GM19455 (cell line): ENCODE measurements at regions not wholly inside any gene's neighbourhood (a gene's known extent, or its start where the extent isn't known, plus 50 kb on each side); places are given as distances from the start of the nearest gene placed in this dataset.

Experiments used
- ATAC-seq: cut with Tn5 transposase; IDR thresholded peaks from one replicate; pipeline ENCODE4 v1.9.1; 2021; ENCODE audit not compliant: unreplicated experiment

GRCh38 chr13:84917252-84917878 lies 881.9 kb downstream of the SLITRK6 start:
- no peak for ATAC-seq

- no peak for ATAC-seq
Observed at GRCh38 chr13:84912720-84913119, 886.5 kb downstream of the SLITRK6 start.

GRCh38 chr13:84910423-84910822 lies 888.8 kb downstream of the SLITRK6 start:
- no peak for ATAC-seq

- no peak for ATAC-seq
Observed at GRCh38 chr13:84903391-84903790, 895.8 kb downstream of the SLITRK6 start.

GRCh38 chr13:84902243-84902642 lies 897.0 kb downstream of the SLITRK6 start:
- ATAC-seq, result no peak

- no peak for ATAC-seq
Observed at GRCh38 chr13:84896128-84896527, 903.1 kb downstream of the SLITRK6 start.

GRCh38 chr13:84894749-84895148 lies 904.5 kb downstream of the SLITRK6 start:
- no peak for ATAC-seq

GRCh38 chr13:84885868-84886267 lies 913.4 kb downstream of the SLITRK6 start:
- no peak for ATAC-seq

GRCh38 chr13:84873951-84874350 lies 925.3 kb downstream of the SLITRK6 start:
- ATAC-seq, result no peak

- ATAC-seq, result no peak
Observed at GRCh38 chr13:84870190-84870589, 929.0 kb downstream of the SLITRK6 start.

GRCh38 chr13:84867246-84867645 lies 932.0 kb downstream of the SLITRK6 start:
- ATAC-seq, result no peak

GRCh38 chr13:84865783-84866221 lies 933.4 kb downstream of the SLITRK6 start:
- ATAC-seq, result no peak

- no peak for ATAC-seq
Observed at GRCh38 chr13:84864341-84864740, 934.9 kb downstream of the SLITRK6 start.

- no peak for ATAC-seq
Observed at GRCh38 chr13:84847107-84847506, 952.1 kb downstream of the SLITRK6 start.

GRCh38 chr13:84845907-84846619 lies 953.2 kb downstream of the SLITRK6 start:
- ATAC-seq, result no peak

GRCh38 chr13:84844473-84844872 lies 954.7 kb downstream of the SLITRK6 start:
- ATAC-seq, result no peak

- no peak for ATAC-seq
Observed at GRCh38 chr13:84843368-84843767, 955.9 kb downstream of the SLITRK6 start.

GRCh38 chr13:84834201-84834600 lies 951.9 kb upstream of the SLITRK1 start:
- ATAC-seq, result no peak

- ATAC-seq, result no peak
Observed at GRCh38 chr13:84831666-84832657, 949.7 kb upstream of the SLITRK1 start.

GRCh38 chr13:84823528-84823927 lies 941.3 kb upstream of the SLITRK1 start:
- ATAC-seq, result no peak

GRCh38 chr13:84821261-84821660 lies 939.0 kb upstream of the SLITRK1 start:
- ATAC-seq, result no peak
